HEK293T (cell line): ENCODE measurements at regions not wholly inside any gene's neighbourhood (a gene's known extent, or its start where the extent isn't known, plus 50 kb on each side); places are given as distances from the start of the nearest gene placed in this dataset.

Experiments used
- CTCF ChIA-PET: fragments of 350-600 bp; formaldehyde crosslinking; extraction: SDS; loops from one replicate; lab custom pipeline; 2021; ENCODE audit warnings: antibody characterized with exemption, inconsistent platforms; lab: Yijun Ruan, JAX
- POLR2A ChIA-PET: fragments of 350-600 bp; formaldehyde crosslinking; extraction: SDS; loops from one replicate; lab custom pipeline; 2020; ENCODE audit warnings: antibody characterized with exemption, inconsistent platforms; lab: Yijun Ruan, JAX
- DNase-seq: peaks from one replicate; pipeline ENCODE4 v3.0.0; 2012; ENCODE audit warnings: mixed read lengths; ENCODE audit errors: extremely low spot score
- ARNT ChIP-seq: fragments of 450-650 bp; IDR thresholded peaks from 2 replicates; pipeline ENCODE4 v1.6.1; 2017; ENCODE audit warnings: mild to moderate bottlenecking
- BHLHE40 ChIP-seq: fragments of 450-650 bp; IDR thresholded peaks from 2 replicates; pipeline ENCODE4 v1.6.1; 2016; ENCODE audit warnings: mild to moderate bottlenecking, moderate library complexity, borderline replicate concordance
- CTBP1 ChIP-seq: fragments of 450-650 bp; IDR thresholded peaks from 2 replicates; pipeline ENCODE4 v1.6.1; 2016; ENCODE audit warnings: borderline replicate concordance
- ELF4 ChIP-seq: fragments of 450-650 bp; IDR thresholded peaks from 2 replicates; pipeline ENCODE4 v1.6.1; 2017; ENCODE audit warnings: antibody characterized with exemption
- FOXA1 ChIP-seq: fragments of 450-650 bp; IDR thresholded peaks from 2 replicates; pipeline ENCODE4 v1.6.1; 2016; ENCODE audit warnings: mild to moderate bottlenecking
- FOXK2 ChIP-seq: fragments of 450-650 bp; IDR thresholded peaks from 2 replicates; pipeline ENCODE4 v1.6.1; 2016; ENCODE audit warnings: mild to moderate bottlenecking
- FOXM1 ChIP-seq: fragments of 450-650 bp; IDR thresholded peaks from 2 replicates; pipeline ENCODE4 v1.6.1; 2017; ENCODE audit warnings: mild to moderate bottlenecking, borderline replicate concordance
- HDGF ChIP-seq: fragments of 450-650 bp; IDR thresholded peaks from 2 replicates; pipeline ENCODE4 v1.6.1; 2017; ENCODE audit warnings: antibody characterized with exemption, borderline replicate concordance
- L3MBTL2 ChIP-seq: fragments of 450-650 bp; conservative IDR thresholded peaks from 2 replicates; pipeline ENCODE4 v1.6.1; 2016; ENCODE audit warnings: mild to moderate bottlenecking
- LEF1 ChIP-seq: fragments of 450-650 bp; IDR thresholded peaks from 2 replicates; pipeline ENCODE4 v1.6.1; 2017; ENCODE audit warnings: mild to moderate bottlenecking, borderline replicate concordance
- NFRKB ChIP-seq: fragments of 450-650 bp; IDR thresholded peaks from 2 replicates; pipeline ENCODE4 v1.6.1; 2016; ENCODE audit warnings: mild to moderate bottlenecking, moderate library complexity
- SP1 ChIP-seq: fragments of 450-650 bp; IDR thresholded peaks from 2 replicates; pipeline ENCODE4 v1.6.1; 2017
- SUZ12 ChIP-seq: fragments of 450-650 bp; IDR thresholded peaks from 2 replicates; pipeline ENCODE4 v1.6.1; 2016; ENCODE audit warnings: mild to moderate bottlenecking
- TARDBP ChIP-seq: fragments of 450-650 bp; IDR thresholded peaks from 2 replicates; pipeline ENCODE4 v1.6.1; 2016
- ZNF384 ChIP-seq: fragments of 450-650 bp; IDR thresholded peaks from 2 replicates; pipeline ENCODE4 v1.6.1; 2016
- TF ChIP-seq, protein P1 (sequence below): fragments of 450-650 bp; IDR thresholded peaks from 2 replicates; pipeline ENCODE4 v1.6.1; 2016

DNA sequence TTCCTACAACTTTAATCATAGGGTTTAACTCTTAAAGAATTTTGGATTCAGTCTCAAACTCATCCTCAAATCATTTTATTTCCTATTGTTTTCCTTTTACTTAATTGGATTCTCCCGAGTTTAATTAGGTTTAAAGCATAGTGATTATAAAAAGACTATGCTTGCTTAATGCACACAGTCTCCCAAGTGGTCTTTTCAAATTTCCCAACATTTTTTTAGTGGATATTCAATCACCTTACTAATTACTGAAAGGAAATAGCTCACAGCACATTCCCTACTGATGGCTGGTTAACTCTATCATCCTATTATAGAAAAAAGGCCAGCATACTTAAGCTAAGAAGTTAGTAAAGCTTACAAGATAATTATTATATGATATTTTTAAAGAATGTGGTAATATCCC is 170.6 kb downstream of the PRDM9 start:
- ChIA-PET POLR2A (no interaction called here), CTCF (no interaction called here)
- TF ChIP-seq FOXA1 (no peak), FOXK2 (no peak), SUZ12 (no peak), CTBP1 (no peak)
- DNase-seq: no peak

DNA sequence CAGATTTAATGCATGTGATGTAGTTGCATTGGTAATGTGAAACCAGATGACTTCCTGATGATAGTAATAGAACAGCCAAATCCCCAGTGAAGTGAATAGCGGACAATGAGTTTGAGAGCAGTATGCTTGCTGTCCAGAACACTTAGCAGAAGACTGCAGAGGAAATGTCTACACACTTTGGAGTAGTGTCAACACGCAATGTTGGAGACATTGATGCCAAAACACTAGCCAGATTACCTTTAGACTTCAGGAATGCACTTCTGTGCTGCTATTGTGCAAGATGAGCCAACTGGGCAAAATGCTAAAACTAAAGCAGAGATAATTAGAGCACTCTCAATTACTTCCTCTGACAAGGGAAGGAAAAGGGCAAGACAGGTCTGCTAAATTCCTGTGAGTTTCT is 176.7 kb downstream of the PRDM9 start:
- CTCF ChIA-PET: no interaction called here
- POLR2A ChIA-PET: no interaction called here
- no peak for DNase-seq
- TF ChIP-seq, protein P1, sequence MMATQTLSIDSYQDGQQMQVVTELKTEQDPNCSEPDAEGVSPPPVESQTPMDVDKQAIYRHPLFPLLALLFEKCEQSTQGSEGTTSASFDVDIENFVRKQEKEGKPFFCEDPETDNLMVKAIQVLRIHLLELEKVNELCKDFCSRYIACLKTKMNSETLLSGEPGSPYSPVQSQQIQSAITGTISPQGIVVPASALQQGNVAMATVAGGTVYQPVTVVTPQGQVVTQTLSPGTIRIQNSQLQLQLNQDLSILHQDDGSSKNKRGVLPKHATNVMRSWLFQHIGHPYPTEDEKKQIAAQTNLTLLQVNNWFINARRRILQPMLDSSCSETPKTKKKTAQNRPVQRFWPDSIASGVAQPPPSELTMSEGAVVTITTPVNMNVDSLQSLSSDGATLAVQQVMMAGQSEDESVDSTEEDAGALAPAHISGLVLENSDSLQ: no peak
- TF ChIP-seq FOXM1: no peak
- no peak for TF ChIP-seq CTBP1
- TF ChIP-seq ZNF384: no peak
- TF ChIP-seq HDGF: no peak
- TF ChIP-seq L3MBTL2: no peak
- no peak for TF ChIP-seq LEF1
- no peak for TF ChIP-seq FOXK2
- no peak for TF ChIP-seq TARDBP
- no peak for TF ChIP-seq ELF4
- TF ChIP-seq FOXA1: no peak
- no peak for TF ChIP-seq ARNT
- TF ChIP-seq SUZ12: no peak

DNA sequence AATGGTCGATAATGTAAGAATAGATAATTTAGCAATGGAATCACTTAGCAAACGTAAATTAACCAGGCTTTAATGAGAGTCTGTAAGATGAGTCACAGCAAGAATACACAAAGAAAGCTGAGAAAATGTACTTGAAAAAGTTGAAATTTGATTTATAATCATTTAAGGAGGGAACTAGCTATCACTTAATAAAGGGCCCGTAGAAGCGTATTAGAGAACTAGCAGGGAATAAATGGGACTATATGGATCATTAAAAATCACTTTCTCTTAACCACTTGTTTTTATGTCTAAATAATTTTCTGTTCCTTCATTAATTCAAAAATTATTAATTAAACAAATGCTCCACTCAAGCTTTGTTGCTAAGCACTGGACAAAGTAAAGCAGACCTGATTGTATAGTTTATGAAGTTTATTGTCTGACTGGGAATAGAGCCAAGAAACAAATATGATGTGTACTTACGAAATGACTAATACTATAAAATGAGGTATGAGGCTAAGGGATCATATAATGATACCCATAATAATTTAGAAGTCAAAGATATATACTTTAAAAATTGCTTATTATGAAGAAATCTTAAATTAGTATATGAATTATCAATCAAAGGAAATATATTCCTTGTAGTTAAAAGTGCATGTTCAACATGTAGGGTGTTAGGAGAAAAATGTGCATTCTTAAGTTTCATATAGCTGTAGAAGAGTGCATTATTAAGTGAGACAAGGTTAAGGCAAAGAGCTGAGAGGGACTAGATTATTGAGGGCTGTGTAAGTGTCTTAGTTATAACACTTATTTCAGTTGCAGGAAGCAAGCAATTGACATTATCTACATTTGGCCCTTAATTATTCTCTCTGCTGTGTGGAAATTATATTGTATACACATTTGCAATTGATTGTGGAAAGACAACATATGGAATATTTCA is 196.8 kb downstream of the PRDM9 start:
- ChIA-PET CTCF (no interaction called here), POLR2A (no interaction called here)
- no peak for DNase-seq

DNA sequence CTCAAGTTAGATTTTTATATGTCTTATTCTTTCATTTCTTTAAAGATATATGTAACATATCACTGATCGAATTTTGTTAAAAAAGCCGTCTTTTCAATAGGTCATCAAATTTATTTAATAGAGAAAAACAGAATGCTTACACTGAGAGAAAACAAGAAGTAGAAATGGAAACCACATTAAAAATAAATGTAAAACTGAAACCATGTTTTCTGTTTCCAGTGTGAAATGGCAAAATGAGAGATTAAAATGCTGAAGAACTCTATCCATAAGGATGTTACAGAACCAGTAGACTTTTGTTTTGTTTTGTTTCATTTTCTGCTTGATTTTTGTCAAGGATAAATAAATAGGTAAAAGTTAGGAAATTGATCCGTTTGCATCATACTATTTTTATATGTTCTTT is 210.1 kb downstream of the PRDM9 start:
- TF ChIP-seq ARNT (no peak), LEF1 (no peak), FOXA1 (no peak), CTBP1 (no peak), ELF4 (no peak), ZNF384 (no peak), NFRKB (no peak), FOXM1 (no peak), SP1 (no peak), BHLHE40 (no peak), TARDBP (no peak)
- TF ChIP-seq, protein P1: no peak
- POLR2A ChIA-PET: no interaction called here
- CTCF ChIA-PET: no interaction called here
- no peak for DNase-seq

More for the DNA sequence above, 196.8 kb downstream of the PRDM9 start:
- TF ChIP-seq ZNF384 (no peak), SP1 (no peak), BHLHE40 (no peak), ELF4 (no peak), ARNT (no peak), FOXK2 (no peak)

DNA sequence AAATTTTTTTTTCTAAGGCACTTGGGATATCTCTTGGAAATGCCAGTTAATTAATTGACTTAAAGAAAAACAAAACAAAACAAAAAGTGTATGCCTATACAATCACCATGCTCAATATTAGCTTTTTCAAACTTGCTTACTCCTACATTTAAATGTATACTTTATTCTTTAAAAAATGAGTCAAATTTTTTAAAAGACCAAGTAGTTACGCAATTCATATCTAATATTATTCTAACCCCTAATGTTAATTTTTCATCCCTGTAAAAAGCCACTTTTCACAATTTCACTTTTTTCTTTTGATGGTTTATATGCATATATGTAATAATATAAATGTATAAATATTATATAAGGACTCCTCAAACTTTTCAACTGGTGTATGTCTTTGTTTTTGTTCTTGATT is 211.2 kb downstream of the PRDM9 start:
- CTCF ChIA-PET: no interaction called here
- TF ChIP-seq ZNF384 (no peak), BHLHE40 (no peak), L3MBTL2 (no peak), TARDBP (no peak)
- POLR2A ChIA-PET: no interaction called here
- no peak for DNase-seq

DNA sequence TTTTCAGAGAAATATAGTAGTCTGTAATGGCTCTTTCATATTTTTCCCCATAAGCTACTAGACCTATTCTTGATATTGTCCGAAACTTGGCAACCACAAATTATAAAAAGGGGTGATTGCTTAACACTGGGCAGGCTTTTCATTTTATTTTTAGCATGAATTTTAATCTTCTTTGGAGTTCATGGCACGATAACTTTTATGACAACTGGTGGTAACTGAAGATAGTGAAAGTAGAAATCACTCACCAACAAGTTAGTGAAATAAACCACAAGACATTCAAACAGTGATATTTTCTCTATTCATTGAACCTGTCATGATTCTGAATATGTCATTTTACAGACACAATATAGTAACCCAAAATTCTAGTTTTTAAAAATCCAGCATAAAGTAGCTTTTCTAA is 213.9 kb downstream of the PRDM9 start:
- no peak for DNase-seq
- TF ChIP-seq LEF1 (no peak), ZNF384 (no peak), NFRKB (no peak), CTBP1 (no peak)
- CTCF ChIA-PET: no interaction called here
- POLR2A ChIA-PET: no interaction called here

DNA sequence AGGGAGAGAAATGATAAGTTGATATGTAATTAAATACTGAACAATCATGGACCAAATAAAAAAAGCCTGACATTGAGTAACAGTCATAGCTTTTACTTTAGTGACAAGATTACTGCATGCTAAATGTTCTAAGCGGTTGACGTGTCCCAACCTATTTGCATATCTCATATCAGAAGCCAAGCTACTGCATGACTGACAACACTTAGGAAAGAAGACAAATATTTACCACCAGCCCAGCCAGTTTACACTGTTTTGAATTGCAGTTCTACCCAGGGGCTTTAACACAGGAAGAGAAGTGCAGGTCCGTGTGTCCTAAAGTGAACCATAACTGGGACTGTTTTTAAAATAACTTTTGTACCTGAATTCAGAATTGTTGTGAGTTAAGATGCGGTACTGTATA is 219.9 kb downstream of the PRDM9 start:
- POLR2A ChIA-PET: no interaction called here
- DNase-seq: no peak
- CTCF ChIA-PET: no interaction called here
- TF ChIP-seq NFRKB (no peak), HDGF (no peak), ZNF384 (no peak), BHLHE40 (no peak), CTBP1 (no peak), ARNT (no peak), ELF4 (no peak), L3MBTL2 (no peak)
- TF ChIP-seq, protein P1: no peak
